Sigmoid colon (tissue), 6 donors: ENCODE measurements at regions not wholly inside any gene's neighbourhood (a gene's known extent, or its start where the extent isn't known, plus 50 kb on each side); places are given as distances from the start of the nearest gene placed in this dataset.

Experiments
- DNase-seq: peaks from one replicate; pipeline ENCODE4 v3.0.0-alpha.2; 2019
- H3K27ac ChIP-seq, 4 donors: fragments of 200-600 bp; sonication (generic); one replicate each; pipeline ENCODE4 v1.5.1; 2016 to 2019; ENCODE audit warnings: mild to moderate bottlenecking in 1 of 4
- H3K27me3 ChIP-seq, 3 donors: fragments of 200-600 bp; sonication (generic); one replicate each; pipeline ENCODE4 v1.5.1; 2019; ENCODE audit warnings: mild to moderate bottlenecking in 1 of 3
- H3K36me3 ChIP-seq, 4 donors: fragments of 200-600 bp; sonication (generic); one replicate each; pipeline ENCODE4 v1.5.1; 2016 to 2019
- H3K4me1 ChIP-seq, 4 donors: fragments of 200-600 bp; sonication (generic); one replicate each; pipeline ENCODE4 v1.5.1; 2017 to 2019
- H3K4me3 ChIP-seq, 4 donors: fragments of 200-600 bp; sonication (generic); one replicate each; pipeline ENCODE4 v1.5.1; 2017 to 2019; ENCODE audit warnings: mild to moderate bottlenecking in 2 of 4, moderate library complexity in 1 of 4
- H3K9me3 ChIP-seq, 4 donors: fragments of 200-600 bp in 3 of 4; sonication (generic) in 3 of 4; one replicate each; pipeline versions ENCODE4 v1.5.1 to v1.6.1; 2013 to 2019
- EP300 ChIP-seq, 4 donors: sonication (generic); formaldehyde crosslinking; IDR thresholded peaks; one replicate each; pipeline ENCODE4 v1.6.1; 2017; ENCODE audit warnings: antibody characterized with exemption in 4 of 4
- POLR2A ChIP-seq, 2 donors: fragments of 450-650 bp; IDR thresholded peaks; one replicate each; pipeline ENCODE4 v1.6.1; 2016; ENCODE audit warnings: antibody characterized with exemption in 2 of 2, mild to moderate bottlenecking in 2 of 2, moderate library complexity in 2 of 2
- POLR2AphosphoS5 ChIP-seq, 4 donors: sonication (generic); formaldehyde crosslinking; IDR thresholded peaks; one replicate each; pipeline ENCODE4 v1.6.1; 2017; ENCODE audit warnings: antibody characterized with exemption in 4 of 4
- WGBS, 2 donors: extraction: QIAGEN DNeasy Blood & Tissue Kit; methylation state at CpG; one replicate each; pipeline ENCODE4 v1.1.7; 2013; 5-methylcytosine and 5-hydroxymethylcytosine counted together
- intact Hi-C: fragments of 100-400 bp; cut with DNase I; formaldehyde crosslinking; loops from one replicate; pipeline ENCODE4 v1.15.1; 2023
- TF ChIP-seq, protein P1 (sequence below), 4 experiments: fragments of 450-650 bp in 3 of 4; fragments of 200-600 bp in 1 of 4; IDR thresholded peaks; one replicate each; pipeline ENCODE4 v1.5.1; 2016 to 2019; ENCODE audit warnings: antibody characterized with exemption in 4 of 4, mild to moderate bottlenecking in 3 of 4, moderate library complexity in 2 of 4
- donor health status: healthy with polysubstance abuse.
- donor health status: healthy.

DNA sequence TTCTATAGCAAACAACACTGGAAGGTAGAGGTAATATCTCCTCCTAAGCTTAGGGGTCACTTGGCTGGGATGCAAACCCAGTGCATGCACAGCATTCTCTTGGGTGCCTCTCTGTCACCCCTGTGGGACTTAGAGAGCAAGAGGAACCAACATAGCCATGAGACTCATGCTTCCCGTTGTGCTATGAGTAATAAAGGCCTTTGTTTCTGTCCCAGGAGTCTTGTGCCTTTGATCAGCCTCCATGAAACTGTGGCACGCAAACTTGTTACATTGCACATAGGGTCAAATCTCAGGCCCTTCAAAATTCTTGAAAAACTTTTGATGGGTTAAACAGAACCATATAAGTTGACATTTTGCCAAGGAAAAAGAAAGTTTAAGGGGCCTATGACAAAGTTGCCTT lies 272.8 kb downstream of the TAF11L14 start:
- WGBS, 2 donors = 40 to 43% methylated on average over 2 of the region's 2 CpGs
- no peak overlapping the region for H3K27ac ChIP-seq
- no peak for TF ChIP-seq POLR2A (IDR thresholded peaks at IDR 0.05)
- TF ChIP-seq POLR2AphosphoS5 (IDR thresholded peaks at IDR 0.05) = no peak
- no peak for TF ChIP-seq EP300 (IDR thresholded peaks at IDR 0.05)
- TF ChIP-seq, protein P1, sequence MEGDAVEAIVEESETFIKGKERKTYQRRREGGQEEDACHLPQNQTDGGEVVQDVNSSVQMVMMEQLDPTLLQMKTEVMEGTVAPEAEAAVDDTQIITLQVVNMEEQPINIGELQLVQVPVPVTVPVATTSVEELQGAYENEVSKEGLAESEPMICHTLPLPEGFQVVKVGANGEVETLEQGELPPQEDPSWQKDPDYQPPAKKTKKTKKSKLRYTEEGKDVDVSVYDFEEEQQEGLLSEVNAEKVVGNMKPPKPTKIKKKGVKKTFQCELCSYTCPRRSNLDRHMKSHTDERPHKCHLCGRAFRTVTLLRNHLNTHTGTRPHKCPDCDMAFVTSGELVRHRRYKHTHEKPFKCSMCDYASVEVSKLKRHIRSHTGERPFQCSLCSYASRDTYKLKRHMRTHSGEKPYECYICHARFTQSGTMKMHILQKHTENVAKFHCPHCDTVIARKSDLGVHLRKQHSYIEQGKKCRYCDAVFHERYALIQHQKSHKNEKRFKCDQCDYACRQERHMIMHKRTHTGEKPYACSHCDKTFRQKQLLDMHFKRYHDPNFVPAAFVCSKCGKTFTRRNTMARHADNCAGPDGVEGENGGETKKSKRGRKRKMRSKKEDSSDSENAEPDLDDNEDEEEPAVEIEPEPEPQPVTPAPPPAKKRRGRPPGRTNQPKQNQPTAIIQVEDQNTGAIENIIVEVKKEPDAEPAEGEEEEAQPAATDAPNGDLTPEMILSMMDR (IDR thresholded peaks at IDR 0.05) = no peak
- H3K4me3 ChIP-seq = no peak overlapping the region
- peaks cover 0 to 4% (median 0%) of the 10 kb centered on the region in 4 donors for H3K9me3 ChIP-seq
- no peaks in the 10 kb centered on the region for H3K27me3 ChIP-seq
- intact Hi-C loops = no loop called here
- H3K4me1 ChIP-seq = no peaks in the 10 kb centered on the region
- no peaks in the 10 kb centered on the region for H3K36me3 ChIP-seq
- DNase-seq = no peak

DNA sequence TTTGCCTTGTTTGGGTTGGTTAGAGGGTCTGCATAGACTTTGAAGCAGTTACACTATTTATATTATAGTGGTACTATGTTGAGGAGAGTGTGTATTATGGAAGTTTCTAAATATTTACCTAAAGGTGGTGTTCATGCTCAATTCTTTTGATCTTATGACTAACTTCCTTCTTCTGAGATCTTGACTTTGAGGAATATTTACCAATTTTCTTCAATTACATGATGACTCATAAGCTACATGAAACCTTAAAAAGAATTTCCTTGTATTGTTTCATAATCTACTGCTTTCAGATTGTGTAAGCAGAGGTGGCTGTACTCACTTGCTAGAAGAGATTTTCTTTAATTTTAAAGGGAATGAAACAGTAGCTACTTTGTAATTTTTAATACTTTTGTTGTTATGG lies 276.1 kb downstream of the TAF11L14 start:
- Histone ChIP-seq H3K27ac (no peak overlapping the region), H3K36me3 (no peaks in the 10 kb centered on the region), H3K4me1 (no peaks in the 10 kb centered on the region), H3K9me3 (peaks cover 0 to 4% (median 0%) of the 10 kb centered on the region in 4 donors), H3K27me3 (no peaks in the 10 kb centered on the region), H3K4me3 (no peak overlapping the region)
- TF ChIP-seq EP300 (IDR thresholded peaks at IDR 0.05) (no peak), POLR2A (IDR thresholded peaks at IDR 0.05) (no peak), POLR2AphosphoS5 (IDR thresholded peaks at IDR 0.05) (no peak)
- TF ChIP-seq, protein P1 (IDR thresholded peaks at IDR 0.05) = no peak
- intact Hi-C loops = no loop called here
- no peak for DNase-seq

DNA sequence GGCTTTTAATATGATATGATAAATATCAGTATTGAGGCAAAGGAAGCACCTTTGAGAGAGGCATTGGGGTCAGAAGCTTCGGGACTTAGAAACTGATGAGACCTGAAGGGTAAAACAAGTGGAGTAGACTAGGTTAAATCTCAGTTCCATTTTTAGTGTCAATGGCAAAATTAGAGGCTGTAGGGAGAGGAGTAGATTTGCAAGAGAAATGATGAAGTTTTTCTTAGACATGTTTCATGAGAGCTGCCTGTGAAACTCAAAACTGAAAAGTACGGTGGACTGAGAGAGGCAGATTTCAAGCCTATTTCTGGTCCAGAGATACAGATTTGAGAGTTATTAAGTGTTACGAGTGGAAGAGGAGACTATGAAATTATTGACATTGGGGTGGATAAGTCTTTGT lies 278.5 kb downstream of the TAF11L14 start:
- H3K4me1 ChIP-seq = no peaks in the 10 kb centered on the region
- no peak overlapping the region for H3K4me3 ChIP-seq
- H3K36me3 ChIP-seq = no peaks in the 10 kb centered on the region
- H3K27me3 ChIP-seq = no peaks in the 10 kb centered on the region
- TF ChIP-seq POLR2A (IDR thresholded peaks at IDR 0.05) (no peak), EP300 (IDR thresholded peaks at IDR 0.05) (no peak), POLR2AphosphoS5 (IDR thresholded peaks at IDR 0.05) (no peak)
- TF ChIP-seq, protein P1 (IDR thresholded peaks at IDR 0.05) = no peak
- DNase-seq = no peak
- no peak overlapping the region for H3K27ac ChIP-seq
- H3K9me3 ChIP-seq = no peaks in the 10 kb centered on the region
- 88 to 90% methylated on average over 3 of the region's 3 CpGs for WGBS, 2 donors
- intact Hi-C loops = no loop called here

DNA sequence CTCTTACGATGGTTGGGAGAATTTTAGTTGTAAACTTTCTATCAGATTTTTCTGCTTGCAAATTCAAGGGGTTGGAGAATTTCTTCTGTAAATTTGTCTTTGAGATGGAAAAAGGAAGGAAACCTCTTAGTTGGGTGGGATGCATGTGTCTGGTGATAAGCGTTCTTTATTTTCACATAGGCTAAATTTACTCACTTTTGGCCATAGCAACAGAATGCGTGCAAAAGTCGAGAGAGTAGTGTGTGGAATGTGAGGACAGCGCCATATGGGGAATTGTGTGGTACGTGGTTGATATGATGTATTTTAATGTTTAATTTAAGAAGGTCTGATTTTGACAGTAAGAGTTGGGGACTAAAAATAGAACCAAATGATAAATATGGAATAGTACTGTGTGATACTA lies 282.2 kb downstream of the TAF11L14 start:
- no peak for TF ChIP-seq EP300 (IDR thresholded peaks at IDR 0.05)
- TF ChIP-seq, protein P1 (IDR thresholded peaks at IDR 0.05) = no peak
- TF ChIP-seq POLR2AphosphoS5 (IDR thresholded peaks at IDR 0.05) = no peak
- no peak for TF ChIP-seq POLR2A (IDR thresholded peaks at IDR 0.05)
- H3K9me3 ChIP-seq = no peaks in the 10 kb centered on the region
- H3K27ac ChIP-seq = no peak overlapping the region
- no peak for DNase-seq
- H3K36me3 ChIP-seq = no peaks in the 10 kb centered on the region
- WGBS, 2 donors = 62 to 86% methylated on average over 6 of the region's 6 CpGs
- intact Hi-C loops = no loop called here
- H3K4me1 ChIP-seq = no peaks in the 10 kb centered on the region
- H3K4me3 ChIP-seq = no peak overlapping the region
- no peaks in the 10 kb centered on the region for H3K27me3 ChIP-seq

DNA sequence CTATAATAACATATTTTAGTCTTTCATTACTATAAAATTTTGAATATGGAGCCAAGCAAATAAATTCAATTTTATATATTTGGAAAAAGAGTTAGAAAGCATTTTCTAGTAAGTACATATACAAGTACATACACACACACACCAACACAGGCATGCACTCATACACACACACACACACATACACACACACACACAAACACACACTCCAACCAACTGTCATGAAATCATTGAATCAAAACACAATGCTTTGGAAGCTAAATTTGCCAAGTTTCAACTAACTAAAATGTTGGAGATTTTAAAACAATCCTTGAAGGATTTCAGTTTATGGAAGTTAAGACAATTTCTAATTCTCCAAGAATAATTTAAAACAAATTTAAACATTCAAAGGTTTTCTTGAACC lies 283.2 kb downstream of the TAF11L14 start:
- H3K36me3 ChIP-seq = no peaks in the 10 kb centered on the region
- no peak for DNase-seq
- no peak for TF ChIP-seq EP300 (IDR thresholded peaks at IDR 0.05)
- no peak for TF ChIP-seq POLR2AphosphoS5 (IDR thresholded peaks at IDR 0.05)
- TF ChIP-seq, protein P1 (IDR thresholded peaks at IDR 0.05) = no peak
- no peak for TF ChIP-seq POLR2A (IDR thresholded peaks at IDR 0.05)
- H3K27me3 ChIP-seq = no peaks in the 10 kb centered on the region
- no peak overlapping the region for H3K4me3 ChIP-seq
- H3K27ac ChIP-seq = no peak overlapping the region
- intact Hi-C loops = no loop called here
- H3K9me3 ChIP-seq = no peaks in the 10 kb centered on the region
- no peaks in the 10 kb centered on the region for H3K4me1 ChIP-seq
